ENCODE measurements at regions not wholly inside any gene's neighbourhood (a gene's known extent, or its start where the extent isn't known, plus 50 kb on each side); places are given as distances from the start of the nearest gene placed in this dataset.

DNA sequence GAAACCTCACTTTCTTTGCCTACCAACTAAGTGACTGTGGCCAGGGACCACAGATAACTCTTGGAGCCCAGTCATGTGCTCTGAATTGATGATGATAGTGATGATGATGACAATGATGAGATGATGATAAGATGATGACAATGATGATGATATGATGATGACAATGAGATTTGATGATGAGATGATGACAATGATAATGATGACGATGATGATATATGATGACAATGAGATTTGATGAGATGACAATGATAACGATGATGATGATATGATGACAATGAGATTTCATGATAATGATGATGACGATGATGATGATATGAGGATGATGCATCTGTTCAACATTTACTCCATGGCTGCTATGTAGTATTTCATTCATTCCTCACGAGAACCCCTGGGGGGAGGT lies 213.0 kb downstream of the ERCC6L2 start:
- TF ChIP-seq ZEB2 (IDR thresholded peaks at IDR 0.05) (no peak), TEAD2 (tag; IDR thresholded peaks at IDR 0.05) (no peak), RBBP5 (IDR thresholded peaks at IDR 0.05; ENCODE audit: borderline replicate concordance, insufficient read depth, low read length, poor library complexity, severe bottlenecking) (no peak), ADNP (tag; IDR thresholded peaks at IDR 0.05) (no peak), SRF (CRISPR knock-in tag; IDR thresholded peaks at IDR 0.05) (no peak), JUND (IDR thresholded peaks at IDR 0.05; ENCODE audit: borderline replicate concordance, low read depth, low read length) (no peak), JUND (tag; IDR thresholded peaks at IDR 0.05; ENCODE audit: borderline replicate concordance, low read depth, low read length) (no peak), HSF4 (CRISPR knock-in tag; IDR thresholded peaks at IDR 0.05; ENCODE audit: borderline replicate concordance) (no peak), SMARCA4 (IDR thresholded peaks at IDR 0.05) (no peak), ZNF589 (CRISPR knock-in tag; IDR thresholded peaks at IDR 0.05; ENCODE audit: low read depth) (no peak), NR1H2 (CRISPR knock-in tag; IDR thresholded peaks at IDR 0.05) (no peak), TAF1 (IDR thresholded peaks at IDR 0.05; ENCODE audit: control insufficient read depth, extremely low read depth, insufficient read depth, low read length, severe bottlenecking) (no peak)
- TF ChIP-seq, protein P1, sequence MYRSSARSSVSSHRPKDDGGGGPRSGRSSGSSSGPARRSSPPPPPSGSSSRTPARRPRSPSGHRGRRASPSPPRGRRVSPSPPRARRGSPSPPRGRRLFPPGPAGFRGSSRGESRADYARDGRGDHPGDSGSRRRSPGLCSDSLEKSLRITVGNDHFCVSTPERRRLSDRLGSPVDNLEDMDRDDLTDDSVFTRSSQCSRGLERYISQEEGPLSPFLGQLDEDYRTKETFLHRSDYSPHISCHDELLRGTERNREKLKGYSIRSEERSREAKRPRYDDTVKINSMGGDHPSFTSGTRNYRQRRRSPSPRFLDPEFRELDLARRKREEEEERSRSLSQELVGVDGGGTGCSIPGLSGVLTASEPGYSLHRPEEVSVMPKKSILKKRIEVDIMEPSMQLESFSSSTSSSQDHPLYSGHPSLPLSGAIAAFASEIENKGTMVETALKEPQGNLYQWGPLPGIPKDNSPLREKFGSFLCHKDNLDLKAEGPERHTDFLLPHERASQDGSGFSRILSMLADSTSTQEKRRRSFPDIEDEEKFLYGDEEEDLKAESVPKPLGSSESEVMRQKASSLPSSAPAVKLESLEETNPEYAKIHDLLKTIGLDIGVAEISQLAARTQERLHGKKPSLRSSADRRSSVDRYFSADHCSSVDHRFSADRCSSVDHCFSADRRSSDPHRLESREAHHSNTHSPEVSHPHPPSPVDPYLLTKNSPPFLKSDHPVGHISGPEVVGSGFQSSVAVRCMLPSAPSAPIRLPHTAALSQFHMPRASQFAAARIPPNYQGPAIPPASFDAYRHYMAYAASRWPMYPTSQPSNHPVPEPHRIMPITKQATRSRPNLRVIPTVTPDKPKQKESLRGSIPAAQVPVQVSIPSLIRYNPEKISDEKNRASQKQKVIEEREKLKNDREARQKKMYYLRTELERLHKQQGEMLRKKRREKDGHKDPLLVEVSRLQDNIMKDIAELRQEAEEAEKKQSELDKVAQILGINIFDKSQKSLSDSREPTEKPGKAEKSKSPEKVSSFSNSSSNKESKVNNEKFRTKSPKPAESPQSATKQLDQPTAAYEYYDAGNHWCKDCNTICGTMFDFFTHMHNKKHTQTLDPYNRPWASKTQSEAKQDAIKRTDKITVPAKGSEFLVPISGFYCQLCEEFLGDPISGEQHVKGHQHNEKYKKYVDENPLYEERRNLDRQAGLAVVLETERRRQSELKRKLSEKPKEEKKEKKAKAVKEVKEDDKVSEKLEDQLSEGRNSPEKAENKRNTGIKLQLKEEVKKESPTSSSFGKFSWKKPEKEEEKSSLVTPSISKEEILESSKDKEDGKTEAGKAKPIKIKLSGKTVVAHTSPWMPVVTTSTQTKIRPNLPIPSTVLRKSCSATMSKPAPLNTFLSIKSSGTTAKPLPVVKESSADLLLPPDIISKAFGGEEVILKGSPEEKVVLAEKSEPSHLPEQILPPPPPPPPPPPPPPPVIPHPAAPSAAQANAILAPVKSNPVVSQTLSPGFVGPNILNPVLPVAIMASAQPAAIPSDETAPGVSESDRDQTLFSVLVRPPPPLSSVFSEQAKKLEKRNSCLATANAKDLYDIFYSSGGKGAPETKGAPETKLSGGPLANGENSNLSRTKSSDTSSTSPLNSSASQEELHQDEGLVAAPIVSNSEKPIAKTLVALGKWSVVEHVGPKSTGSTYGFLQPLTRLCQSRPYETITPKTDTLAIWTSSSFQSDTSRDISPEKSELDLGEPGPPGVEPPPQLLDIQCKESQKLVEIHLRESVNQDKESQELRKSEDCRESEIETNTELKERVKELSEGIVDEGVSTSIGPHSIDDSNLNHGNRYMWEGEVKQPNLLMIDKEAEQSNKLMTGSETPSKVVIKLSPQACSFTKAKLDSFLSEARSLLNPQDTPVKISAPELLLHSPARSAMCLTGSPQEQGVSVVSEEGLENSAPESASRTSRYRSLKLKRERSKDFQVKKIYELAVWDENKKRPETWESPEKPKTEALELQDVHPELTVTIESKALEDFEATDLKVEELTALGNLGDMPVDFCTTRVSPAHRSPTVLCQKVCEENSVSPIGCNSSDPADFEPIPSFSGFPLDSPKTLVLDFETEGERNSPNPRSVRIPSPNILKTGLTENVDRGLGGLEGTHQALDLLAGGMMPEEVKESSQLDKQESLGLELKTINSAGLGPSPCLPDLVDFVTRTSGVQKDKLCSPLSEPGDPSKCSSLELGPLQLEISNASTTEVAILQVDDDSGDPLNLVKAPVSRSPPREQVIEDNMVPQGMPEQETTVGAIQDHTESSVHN (IDR thresholded peaks at IDR 0.05; ENCODE audit: borderline replicate concordance in 1 of 2, low read depth in 1 of 2) = no peak
- TF ChIP-seq, protein P2, sequence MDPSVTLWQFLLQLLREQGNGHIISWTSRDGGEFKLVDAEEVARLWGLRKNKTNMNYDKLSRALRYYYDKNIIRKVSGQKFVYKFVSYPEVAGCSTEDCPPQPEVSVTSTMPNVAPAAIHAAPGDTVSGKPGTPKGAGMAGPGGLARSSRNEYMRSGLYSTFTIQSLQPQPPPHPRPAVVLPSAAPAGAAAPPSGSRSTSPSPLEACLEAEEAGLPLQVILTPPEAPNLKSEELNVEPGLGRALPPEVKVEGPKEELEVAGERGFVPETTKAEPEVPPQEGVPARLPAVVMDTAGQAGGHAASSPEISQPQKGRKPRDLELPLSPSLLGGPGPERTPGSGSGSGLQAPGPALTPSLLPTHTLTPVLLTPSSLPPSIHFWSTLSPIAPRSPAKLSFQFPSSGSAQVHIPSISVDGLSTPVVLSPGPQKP (CRISPR knock-in tag; IDR thresholded peaks at IDR 0.05) = no peak
